AG09319 (cell line): ENCODE measurements at regions not wholly inside any gene's neighbourhood (a gene's known extent, or its start where the extent isn't known, plus 50 kb on each side); places are given as distances from the start of the nearest gene placed in this dataset.
A peak's percentile ranks its signal among the peaks of the same experiment; 100 is the strongest.

Experiments used
- DNase-seq: peaks from one replicate; pipeline ENCODE4 v3.0.0-alpha.2; 2010; ENCODE audit warnings: low read depth; ENCODE audit errors: extremely low read depth
- CTCF ChIP-seq: IDR thresholded peaks from 2 replicates; pipeline ENCODE4 v1.5.1; 2011; ENCODE audit warnings: low read depth, mild to moderate bottlenecking, inconsistent platforms, low read length, moderate library complexity

DNA sequence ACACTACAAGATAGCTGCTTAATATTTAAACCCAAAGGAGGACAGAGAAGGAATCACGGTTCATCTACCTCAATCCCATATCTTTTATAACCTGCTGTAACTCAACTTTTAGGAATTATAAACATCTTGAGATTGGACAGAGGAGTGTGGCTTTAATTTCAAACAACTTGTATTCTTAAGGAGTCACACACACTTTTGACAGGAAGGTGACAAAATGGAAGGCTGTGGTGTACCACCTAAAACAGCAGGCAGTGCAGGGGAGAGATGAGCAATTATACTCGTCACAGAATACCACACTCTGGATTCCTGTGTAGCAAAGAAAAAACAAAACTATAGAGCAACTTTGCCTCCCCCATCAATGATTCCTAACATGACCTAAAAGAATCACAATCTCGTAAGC lies 194.8 kb downstream of the ZEB2 start:
- no peak for TF ChIP-seq CTCF
- DNase-seq = no peak

DNA sequence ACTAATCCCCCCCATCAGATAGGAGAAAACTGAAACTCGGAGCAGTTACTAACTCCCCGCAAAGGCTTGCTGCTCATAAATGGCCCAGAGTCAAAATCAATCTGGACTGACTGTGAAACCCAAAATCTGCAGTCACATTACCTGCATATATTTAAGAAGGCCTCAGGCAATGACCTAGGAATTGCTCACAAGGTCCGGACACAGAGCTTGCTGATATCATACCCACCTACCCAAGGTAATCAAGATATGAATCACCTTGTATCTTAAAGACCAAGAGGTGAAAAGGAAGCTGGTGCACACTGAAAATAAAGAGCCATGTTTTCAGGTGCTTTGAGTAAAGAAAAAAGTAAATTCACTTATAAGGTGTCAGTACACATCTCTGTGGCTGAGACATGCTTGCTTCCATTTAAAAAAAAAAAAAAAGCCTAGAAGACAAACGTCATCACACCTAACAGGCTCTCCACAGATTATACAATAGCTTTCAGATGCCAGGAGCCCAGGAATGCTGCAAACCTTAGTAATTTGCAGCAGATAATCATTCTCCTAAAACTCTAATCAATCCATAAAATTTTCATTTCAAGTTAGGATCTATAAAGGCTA lies 195.4 kb downstream of the ZEB2 start:
- no peak for DNase-seq
- no peak for TF ChIP-seq CTCF

DNA sequence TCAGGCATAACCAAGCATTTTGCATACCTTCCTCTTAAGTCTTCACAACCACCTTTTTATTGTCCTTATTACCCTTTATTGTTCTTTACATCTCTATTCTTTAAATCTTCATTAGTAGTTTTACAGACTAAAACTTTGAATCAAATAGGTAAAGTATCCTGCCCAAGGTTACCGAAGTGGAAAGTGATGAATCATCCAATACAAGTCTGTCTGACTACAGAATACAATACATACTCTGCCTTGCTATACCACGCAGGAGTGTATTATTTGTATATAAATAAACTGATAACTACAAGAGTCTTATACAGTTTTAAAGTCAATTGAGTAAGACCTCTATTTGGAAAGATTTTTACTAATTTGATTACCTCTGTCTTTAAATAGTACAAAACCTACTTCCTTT lies 196.0 kb downstream of the ZEB2 start:
- no peak for DNase-seq
- no peak for TF ChIP-seq CTCF

DNA sequence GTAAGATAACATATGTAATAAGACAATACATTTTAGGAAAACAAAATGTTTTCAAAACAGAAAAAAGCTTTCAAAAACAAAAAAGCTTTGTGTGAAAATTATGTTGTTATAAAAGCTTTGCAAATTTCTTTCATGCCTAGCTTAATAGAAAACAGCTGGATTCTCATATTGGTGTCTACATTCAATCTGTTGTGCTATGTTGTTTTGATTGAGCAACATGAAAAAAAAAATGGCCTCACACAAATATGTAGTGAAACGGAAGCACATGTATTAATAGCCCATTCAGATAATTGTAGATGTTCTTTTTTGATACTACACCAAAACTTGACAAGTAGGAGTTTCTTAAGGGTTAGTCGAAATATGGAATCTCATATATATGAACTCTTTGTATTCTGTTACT lies 197.5 kb downstream of the ZEB2 start:
- TF ChIP-seq CTCF = no peak
- peak; percentile 25 for DNase-seq

GRCh38 chr2:144320491-144320890 lies 199.4 kb downstream of the ZEB2 start:
- TF ChIP-seq CTCF = no peak
- DNase-seq = no peak

GRCh38 chr2:144317071-144317738 lies 202.7 kb downstream of the ZEB2 start:
- TF ChIP-seq CTCF = no peak
- DNase-seq = no peak

GRCh38 chr2:144310889-144311608 lies 208.9 kb downstream of the ZEB2 start:
- DNase-seq = no peak
- no peak for TF ChIP-seq CTCF
